Fibroblast of skin of right biceps (primary cell): ENCODE measurements at regions not wholly inside any gene's neighbourhood (a gene's known extent, or its start where the extent isn't known, plus 50 kb on each side); places are given as distances from the start of the nearest gene placed in this dataset.
A peak's percentile ranks its signal among the peaks of the same experiment; 100 is the strongest.

Experiments
- DNase-seq: peaks from one replicate; pipeline ENCODE4 v3.0.0-alpha.2; 2013

GRCh38 chr3:76078101-76078500 is 292.8 kb upstream of the ZNF717 start:
- DNase-seq, result no peak

- DNase-seq, result no peak
Measured at GRCh38 chr3:76083992-76084391, 298.6 kb upstream of the ZNF717 start.

- DNase-seq, result no peak
Measured at GRCh38 chr3:76096036-76096435, 310.7 kb upstream of the ZNF717 start.

GRCh38 chr3:76096836-76097588 is 311.7 kb upstream of the ZNF717 start:
- DNase-seq, result no peak

GRCh38 chr3:76097589-76097969 is 312.2 kb upstream of the ZNF717 start:
- no peak for DNase-seq

GRCh38 chr3:76099956-76100355 is 314.6 kb upstream of the ZNF717 start:
- no peak for DNase-seq

GRCh38 chr3:76107935-76108570 is 322.7 kb upstream of the ZNF717 start:
- DNase-seq, result peak; percentile 26

GRCh38 chr3:76111808-76112207 is 326.5 kb upstream of the ZNF717 start:
- DNase-seq, result no peak

- no peak for DNase-seq
Measured at GRCh38 chr3:76122007-76122406, 336.7 kb upstream of the ZNF717 start.

GRCh38 chr3:76129441-76129840 is 344.1 kb upstream of the ZNF717 start:
- DNase-seq, result no peak

- DNase-seq, result peak; percentile 37
Measured at GRCh38 chr3:76131396-76132153, 346.2 kb upstream of the ZNF717 start.

GRCh38 chr3:76132154-76132470 is 346.8 kb upstream of the ZNF717 start:
- DNase-seq, result no peak

- no peak for DNase-seq
Measured at GRCh38 chr3:76134166-76134565, 348.8 kb upstream of the ZNF717 start.

GRCh38 chr3:76138921-76139320 is 353.6 kb upstream of the ZNF717 start:
- DNase-seq, result peak; percentile 3

GRCh38 chr3:76147846-76148245 is 362.5 kb upstream of the ZNF717 start:
- DNase-seq, result no peak

- no peak for DNase-seq
Measured at GRCh38 chr3:76152028-76152427, 366.7 kb upstream of the ZNF717 start.

- no peak for DNase-seq
Measured at GRCh38 chr3:76161856-76162255, 376.5 kb upstream of the ZNF717 start.

GRCh38 chr3:76171647-76172046 is 386.3 kb upstream of the ZNF717 start:
- no peak for DNase-seq

GRCh38 chr3:76177610-76178009 is 392.3 kb upstream of the ZNF717 start:
- no peak for DNase-seq

- DNase-seq, result no peak
Measured at GRCh38 chr3:76178412-76178811, 393.1 kb upstream of the ZNF717 start.

GRCh38 chr3:76181213-76181612 is 395.9 kb upstream of the ZNF717 start:
- no peak for DNase-seq

- DNase-seq, result no peak
Measured at GRCh38 chr3:76198086-76198485, 412.7 kb upstream of the ZNF717 start.

- DNase-seq, result no peak
Measured at GRCh38 chr3:76199382-76199781, 414.0 kb upstream of the ZNF717 start.

- no peak for DNase-seq
Measured at GRCh38 chr3:76203578-76203977, 418.2 kb upstream of the ZNF717 start.
